K562 (cell line): ENCODE measurements at regions not wholly inside any gene's neighbourhood (a gene's known extent, or its start where the extent isn't known, plus 50 kb on each side); places are given as distances from the start of the nearest gene placed in this dataset.

Source experiments
- DACH1 ChIP-seq: fragments of 450-650 bp; IDR thresholded peaks from 2 replicates; pipeline ENCODE4 v1.6.1; 2018; ENCODE audit not compliant: partially characterized antibody
- E2F4 ChIP-seq: sonication (generic); formaldehyde crosslinking; IDR thresholded peaks from 2 replicates; pipeline ENCODE4 v1.8.0; 2022; ENCODE audit warnings: mild to moderate bottlenecking, low read depth, missing genetic modification reagents
- EZH2 ChIP-seq: IDR thresholded peaks from 2 replicates; pipeline ENCODE4 v1.6.1; 2012; ENCODE audit warnings: low read depth, mild to moderate bottlenecking, inconsistent platforms, low read length, borderline replicate concordance
- HNRNPL ChIP-seq: fragments of 200-400 bp; formaldehyde crosslinking; IDR thresholded peaks from 2 replicates; pipeline ENCODE4 v1.6.1; 2017; ENCODE audit warnings: low read depth, mild to moderate bottlenecking, low read length
- JUND ChIP-seq, 2 experiments: IDR thresholded peaks; 2 replicates in 1 of 2; 3 replicates in 1 of 2; pipeline ENCODE4 v1.6.1; 2011; ENCODE audit warnings: borderline replicate concordance in 2 of 2, low read depth in 2 of 2, low read length in 2 of 2, improper control_type of control experiment in 1 of 2, missing biosample characterization in 1 of 2, missing genetic modification characterization in 1 of 2, missing genetic modification reagents in 1 of 2
- TAF1 ChIP-seq: IDR thresholded peaks from 2 replicates; pipeline ENCODE4 v1.6.1; 2011; ENCODE audit warnings: mild to moderate bottlenecking, low read length, moderate library complexity; ENCODE audit not compliant: insufficient read depth, control insufficient read depth, severe bottlenecking; ENCODE audit errors: extremely low read depth
- ZNF780A ChIP-seq: fragments of 250-450 bp; sonication (Bioruptor Pico); IDR thresholded peaks from 2 replicates; pipeline ENCODE4 v1.5.0; 2021; ENCODE audit warnings: mild to moderate bottlenecking

GRCh38 chr5:88389338-88390095 lies 120.9 kb upstream of the TMEM161B start:
- TF ChIP-seq ZNF780A = no peak
- TF ChIP-seq DACH1 = no peak
- no peak for TF ChIP-seq E2F4
- TF ChIP-seq TAF1 = no peak
- TF ChIP-seq JUND (IDR thresholded peaks at IDR 0.05; ENCODE audit: borderline replicate concordance, low read depth, low read length) = no peak
- TF ChIP-seq JUND (tag; IDR thresholded peaks at IDR 0.05; ENCODE audit: borderline replicate concordance, low read depth, low read length) = no peak
- TF ChIP-seq HNRNPL = no peak
- no peak for TF ChIP-seq EZH2
